ENCODE measurements at regions not wholly inside any gene's neighbourhood (a gene's known extent, or its start where the extent isn't known, plus 50 kb on each side); places are given as distances from the start of the nearest gene placed in this dataset.

GRCh38 chr4:138592796-138593195 lies 350.6 kb upstream of the SLC7A11 start:
- Histone ChIP-seq H2AFZ (ENCODE audit: control insufficient read depth, low read length) (no peak overlapping the region), H3K4me1 (ENCODE audit: control insufficient read depth, extremely low read depth, insufficient read depth, low read length) (no peaks in the 10 kb centered on the region), H3K36me3 (ENCODE audit: control insufficient read depth in 2 of 2, extremely low read depth in 1 of 2, insufficient read depth in 2 of 2, low read length in 2 of 2) (no peaks in the 10 kb centered on the region), H4K20me1 (ENCODE audit: control insufficient read depth, extremely low read depth, insufficient read depth, low read length) (no peaks in the 10 kb centered on the region), H3K9me1 (ENCODE audit: control insufficient read depth, extremely low read depth, insufficient read depth, low read length) (no peaks in the 10 kb centered on the region), H3K27me3 (ENCODE audit: control insufficient read depth, extremely low read depth, insufficient read depth, low read length) (no peaks in the 10 kb centered on the region), H3K4me3 (ENCODE audit: control insufficient read depth in 2 of 3, extremely low read depth in 1 of 3, insufficient read depth in 2 of 3, low read depth in 1 of 3, low read length in 3 of 3) (no peak overlapping the region), H3K9ac (ENCODE audit: control insufficient read depth, extremely low read depth, insufficient read depth, low read length) (no peak overlapping the region), H3K27ac (ENCODE audit: control insufficient read depth, insufficient read depth, low read length) (no peak overlapping the region), H3K79me2 (ENCODE audit: control insufficient read depth, insufficient read depth, low read length) (no peaks in the 10 kb centered on the region), H3K9me3 (ENCODE audit: control insufficient read depth, low read depth, low read length) (no peaks in the 10 kb centered on the region), H3K4me2 (ENCODE audit: control insufficient read depth, extremely low read depth, insufficient read depth, low read depth, low read length) (no peak overlapping the region)
- dilution Hi-C loops (cut with MboI; ENCODE audit: extremely low pct_ligation_motif_present, low sequenced_read_pairs): no loop called here
- no peak for DNase-seq (ENCODE audit: low read depth, low spot score)
- no peak for TF ChIP-seq EZH2 (IDR thresholded peaks at IDR 0.05; ENCODE audit: low read length)
- FAIRE-seq: no peak

DNA sequence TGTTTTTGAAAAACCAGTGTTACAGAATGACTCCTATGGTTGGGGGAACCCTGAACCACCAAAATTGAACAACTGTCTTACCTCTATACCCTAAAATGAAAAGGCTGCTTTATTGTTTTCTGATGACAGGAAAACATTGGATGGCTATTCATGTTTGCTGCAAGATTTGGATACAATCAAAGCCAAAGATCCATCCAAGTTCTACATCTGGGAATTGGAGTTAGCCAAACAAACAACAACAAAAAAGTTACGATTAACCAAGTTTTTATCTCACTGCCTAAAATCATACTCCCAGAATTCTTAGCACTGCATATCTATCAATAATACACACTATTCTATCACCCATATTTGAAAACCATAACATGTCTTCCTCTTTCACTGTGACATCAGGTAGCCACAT lies 349.7 kb upstream of the SLC7A11 start:
- H3K27me3 ChIP-seq (ENCODE audit: control insufficient read depth, extremely low read depth, insufficient read depth, low read length): no peaks in the 10 kb centered on the region
- TF ChIP-seq, protein P1, sequence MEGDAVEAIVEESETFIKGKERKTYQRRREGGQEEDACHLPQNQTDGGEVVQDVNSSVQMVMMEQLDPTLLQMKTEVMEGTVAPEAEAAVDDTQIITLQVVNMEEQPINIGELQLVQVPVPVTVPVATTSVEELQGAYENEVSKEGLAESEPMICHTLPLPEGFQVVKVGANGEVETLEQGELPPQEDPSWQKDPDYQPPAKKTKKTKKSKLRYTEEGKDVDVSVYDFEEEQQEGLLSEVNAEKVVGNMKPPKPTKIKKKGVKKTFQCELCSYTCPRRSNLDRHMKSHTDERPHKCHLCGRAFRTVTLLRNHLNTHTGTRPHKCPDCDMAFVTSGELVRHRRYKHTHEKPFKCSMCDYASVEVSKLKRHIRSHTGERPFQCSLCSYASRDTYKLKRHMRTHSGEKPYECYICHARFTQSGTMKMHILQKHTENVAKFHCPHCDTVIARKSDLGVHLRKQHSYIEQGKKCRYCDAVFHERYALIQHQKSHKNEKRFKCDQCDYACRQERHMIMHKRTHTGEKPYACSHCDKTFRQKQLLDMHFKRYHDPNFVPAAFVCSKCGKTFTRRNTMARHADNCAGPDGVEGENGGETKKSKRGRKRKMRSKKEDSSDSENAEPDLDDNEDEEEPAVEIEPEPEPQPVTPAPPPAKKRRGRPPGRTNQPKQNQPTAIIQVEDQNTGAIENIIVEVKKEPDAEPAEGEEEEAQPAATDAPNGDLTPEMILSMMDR (optimal IDR thresholded peaks at IDR 0.05 in 1 of 3, IDR thresholded peaks at IDR 0.05 in 1 of 3, conservative IDR thresholded peaks at IDR 0.05 in 1 of 3; ENCODE audit: extremely low read depth in 1 of 3, insufficient read depth in 2 of 3, low read length in 3 of 3): no peak
- TF ChIP-seq EZH2 (IDR thresholded peaks at IDR 0.05; ENCODE audit: low read length): no peak
- no peak overlapping the region for H2AFZ ChIP-seq (ENCODE audit: control insufficient read depth, low read length)
- no peak overlapping the region for H3K27ac ChIP-seq (ENCODE audit: control insufficient read depth, insufficient read depth, low read length)
- H3K4me1 ChIP-seq (ENCODE audit: control insufficient read depth, extremely low read depth, insufficient read depth, low read length): no peaks in the 10 kb centered on the region
- no peak for DNase-seq (ENCODE audit: low read depth, low spot score)
- dilution Hi-C loops (cut with MboI; ENCODE audit: extremely low pct_ligation_motif_present, low sequenced_read_pairs): no loop called here
- no peaks in the 10 kb centered on the region for H3K9me1 ChIP-seq (ENCODE audit: control insufficient read depth, extremely low read depth, insufficient read depth, low read length)
- no peaks in the 10 kb centered on the region for H3K36me3 ChIP-seq (ENCODE audit: control insufficient read depth in 2 of 2, extremely low read depth in 1 of 2, insufficient read depth in 2 of 2, low read length in 2 of 2)
- H3K4me2 ChIP-seq (ENCODE audit: control insufficient read depth, extremely low read depth, insufficient read depth, low read depth, low read length): no peak overlapping the region
- H3K9ac ChIP-seq (ENCODE audit: control insufficient read depth, extremely low read depth, insufficient read depth, low read length): no peak overlapping the region
- FAIRE-seq: no peak
- H3K79me2 ChIP-seq (ENCODE audit: control insufficient read depth, insufficient read depth, low read length): no peaks in the 10 kb centered on the region
- H3K9me3 ChIP-seq (ENCODE audit: control insufficient read depth, low read depth, low read length): no peaks in the 10 kb centered on the region
- no peaks in the 10 kb centered on the region for H4K20me1 ChIP-seq (ENCODE audit: control insufficient read depth, extremely low read depth, insufficient read depth, low read length)
- H3K4me3 ChIP-seq (ENCODE audit: control insufficient read depth in 2 of 3, extremely low read depth in 1 of 3, insufficient read depth in 2 of 3, low read depth in 1 of 3, low read length in 3 of 3): no peak overlapping the region

DNA sequence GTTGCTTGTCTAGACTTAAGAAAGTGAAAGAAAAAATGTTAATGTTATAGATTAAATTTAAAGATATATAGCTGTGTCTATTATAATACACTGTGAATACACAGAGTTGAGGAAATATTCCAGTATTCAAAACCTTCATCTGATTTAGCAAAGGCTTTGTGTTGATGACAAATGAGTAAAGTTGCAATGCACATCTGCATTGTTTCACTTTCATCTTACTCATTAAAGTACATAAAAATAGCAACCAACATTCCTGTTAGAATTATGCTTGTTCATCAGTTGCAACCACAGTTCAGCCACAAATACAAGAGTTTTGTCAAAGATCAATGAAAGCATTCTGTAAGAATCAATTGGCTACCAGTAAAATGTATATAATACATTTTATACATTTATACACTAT lies 346.4 kb upstream of the SLC7A11 start:
- Histone ChIP-seq H3K27ac (ENCODE audit: control insufficient read depth, insufficient read depth, low read length) (no peak overlapping the region), H3K9ac (ENCODE audit: control insufficient read depth, extremely low read depth, insufficient read depth, low read length) (no peak overlapping the region), H3K4me3 (ENCODE audit: control insufficient read depth in 2 of 3, extremely low read depth in 1 of 3, insufficient read depth in 2 of 3, low read depth in 1 of 3, low read length in 3 of 3) (no peak overlapping the region), H3K9me3 (ENCODE audit: control insufficient read depth, low read depth, low read length) (no peaks in the 10 kb centered on the region), H3K9me1 (ENCODE audit: control insufficient read depth, extremely low read depth, insufficient read depth, low read length) (no peaks in the 10 kb centered on the region), H2AFZ (ENCODE audit: control insufficient read depth, low read length) (no peak overlapping the region), H3K4me1 (ENCODE audit: control insufficient read depth, extremely low read depth, insufficient read depth, low read length) (no peaks in the 10 kb centered on the region), H3K36me3 (ENCODE audit: control insufficient read depth in 2 of 2, extremely low read depth in 1 of 2, insufficient read depth in 2 of 2, low read length in 2 of 2) (no peaks in the 10 kb centered on the region), H4K20me1 (ENCODE audit: control insufficient read depth, extremely low read depth, insufficient read depth, low read length) (no peaks in the 10 kb centered on the region), H3K27me3 (ENCODE audit: control insufficient read depth, extremely low read depth, insufficient read depth, low read length) (no peaks in the 10 kb centered on the region), H3K79me2 (ENCODE audit: control insufficient read depth, insufficient read depth, low read length) (no peaks in the 10 kb centered on the region), H3K4me2 (ENCODE audit: control insufficient read depth, extremely low read depth, insufficient read depth, low read depth, low read length) (no peak overlapping the region)
- dilution Hi-C loops (cut with MboI; ENCODE audit: extremely low pct_ligation_motif_present, low sequenced_read_pairs): no loop called here
- no peak for FAIRE-seq
- no peak for TF ChIP-seq EZH2 (IDR thresholded peaks at IDR 0.05; ENCODE audit: low read length)
- TF ChIP-seq, protein P1 (optimal IDR thresholded peaks at IDR 0.05 in 1 of 3, IDR thresholded peaks at IDR 0.05 in 1 of 3, conservative IDR thresholded peaks at IDR 0.05 in 1 of 3; ENCODE audit: extremely low read depth in 1 of 3, insufficient read depth in 2 of 3, low read length in 3 of 3): no peak
- no peak for DNase-seq (ENCODE audit: low read depth, low spot score)
